ENCODE measurements at regions not wholly inside any gene's neighbourhood (a gene's known extent, or its start where the extent isn't known, plus 50 kb on each side); places are given as distances from the start of the nearest gene placed in this dataset.

DNA sequence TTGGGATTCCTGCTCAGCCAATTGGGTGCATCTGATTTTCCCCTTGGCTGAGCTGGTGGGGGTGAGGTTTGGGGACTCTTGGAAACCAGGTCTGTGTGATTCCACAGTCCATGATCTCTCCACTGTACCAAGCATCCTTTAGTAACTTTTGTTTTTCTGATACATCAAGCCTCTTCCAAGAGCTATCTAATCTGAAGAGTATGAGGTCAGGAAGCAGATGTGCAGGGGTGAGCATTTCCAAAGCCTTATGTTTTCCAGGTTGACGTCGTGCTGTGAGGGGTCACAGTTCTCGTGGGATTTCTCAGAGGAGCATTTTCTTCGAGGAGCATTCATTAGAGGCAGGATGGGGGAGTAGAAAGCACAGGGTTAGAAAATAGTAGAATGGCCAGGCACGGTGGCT, 95.3 kb downstream of the KLF4 start:
- H3K27ac ChIP-seq: no peak overlapping the region
- TF ChIP-seq, protein P1, sequence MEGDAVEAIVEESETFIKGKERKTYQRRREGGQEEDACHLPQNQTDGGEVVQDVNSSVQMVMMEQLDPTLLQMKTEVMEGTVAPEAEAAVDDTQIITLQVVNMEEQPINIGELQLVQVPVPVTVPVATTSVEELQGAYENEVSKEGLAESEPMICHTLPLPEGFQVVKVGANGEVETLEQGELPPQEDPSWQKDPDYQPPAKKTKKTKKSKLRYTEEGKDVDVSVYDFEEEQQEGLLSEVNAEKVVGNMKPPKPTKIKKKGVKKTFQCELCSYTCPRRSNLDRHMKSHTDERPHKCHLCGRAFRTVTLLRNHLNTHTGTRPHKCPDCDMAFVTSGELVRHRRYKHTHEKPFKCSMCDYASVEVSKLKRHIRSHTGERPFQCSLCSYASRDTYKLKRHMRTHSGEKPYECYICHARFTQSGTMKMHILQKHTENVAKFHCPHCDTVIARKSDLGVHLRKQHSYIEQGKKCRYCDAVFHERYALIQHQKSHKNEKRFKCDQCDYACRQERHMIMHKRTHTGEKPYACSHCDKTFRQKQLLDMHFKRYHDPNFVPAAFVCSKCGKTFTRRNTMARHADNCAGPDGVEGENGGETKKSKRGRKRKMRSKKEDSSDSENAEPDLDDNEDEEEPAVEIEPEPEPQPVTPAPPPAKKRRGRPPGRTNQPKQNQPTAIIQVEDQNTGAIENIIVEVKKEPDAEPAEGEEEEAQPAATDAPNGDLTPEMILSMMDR (conservative IDR thresholded peaks at IDR 0.05): no peak
- no peak for TF ChIP-seq ZFX (IDR thresholded peaks at IDR 0.05)

DNA sequence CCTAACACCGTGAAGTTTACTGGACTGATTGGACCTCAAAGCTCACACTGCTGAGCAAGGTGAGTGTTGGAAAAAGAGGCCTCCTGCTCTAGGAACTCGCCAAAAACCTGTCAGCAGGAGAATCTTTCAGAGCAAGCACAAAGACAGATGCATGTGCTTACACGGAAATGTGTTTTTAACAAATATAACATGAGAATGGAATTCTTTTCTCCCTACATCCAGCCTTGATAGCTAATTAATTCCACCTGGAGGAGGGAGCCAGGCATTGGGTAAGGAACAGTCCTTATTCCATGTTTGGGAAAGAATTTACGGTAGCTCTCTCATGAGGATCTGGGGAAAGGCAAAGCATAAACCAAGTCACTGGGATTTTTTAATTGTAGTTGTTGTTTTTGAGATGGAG, 98.8 kb downstream of the KLF4 start:
- no peak for TF ChIP-seq ZFX (IDR thresholded peaks at IDR 0.05)
- TF ChIP-seq, protein P1 (conservative IDR thresholded peaks at IDR 0.05): no peak
- H3K27ac ChIP-seq: peak overlapping the region; percentile 90; the same call in 1 of the 2 replicates

DNA sequence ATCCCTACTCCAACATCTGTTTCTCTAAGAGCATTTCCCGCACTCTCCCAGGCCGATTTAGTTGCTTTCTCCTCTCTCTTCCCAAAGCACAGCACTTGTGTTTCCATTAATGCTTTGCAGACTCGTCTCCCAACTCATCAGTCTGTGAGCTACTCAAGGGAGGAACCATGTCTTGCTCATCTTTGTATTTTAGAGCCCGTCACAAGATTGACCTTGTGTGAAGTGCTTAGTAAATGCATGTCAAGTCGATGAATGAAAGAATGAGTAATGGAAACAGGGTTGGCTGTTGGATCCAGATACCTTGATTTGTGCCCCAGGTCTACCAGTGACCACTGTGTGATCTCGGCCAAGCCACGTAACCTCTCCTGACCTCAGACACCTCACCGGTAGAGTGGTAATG, 99.3 kb downstream of the KLF4 start:
- H3K27ac ChIP-seq: peak overlapping the region; percentile 90
- TF ChIP-seq, protein P1 (conservative IDR thresholded peaks at IDR 0.05): no peak
- TF ChIP-seq ZFX (IDR thresholded peaks at IDR 0.05): no peak

DNA sequence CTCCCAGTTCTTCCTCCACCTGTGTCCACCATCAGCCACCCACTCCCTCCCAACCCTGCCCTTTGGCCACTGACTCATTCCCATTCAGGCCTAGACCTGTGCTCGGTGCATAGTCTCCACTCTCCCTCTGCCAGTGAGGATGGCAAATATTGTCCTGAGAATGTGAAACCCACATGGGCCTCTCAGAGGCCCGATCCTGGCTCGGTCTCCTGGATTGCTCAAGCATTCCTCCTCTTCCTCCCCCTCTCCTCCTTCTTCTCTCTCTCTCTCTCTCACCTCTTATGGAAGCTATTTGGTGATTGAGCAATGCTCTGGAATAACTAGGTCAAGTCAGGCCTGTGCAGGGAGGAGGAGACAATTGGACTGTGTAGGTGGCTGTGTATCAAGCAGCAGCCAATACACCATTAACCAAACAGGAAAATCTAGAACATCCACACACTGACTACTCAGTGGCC, 99.9 kb downstream of the KLF4 start:
- H3K27ac ChIP-seq: peak overlapping the region; percentile 90
- TF ChIP-seq, protein P1 (conservative IDR thresholded peaks at IDR 0.05): no peak
- TF ChIP-seq ZFX (IDR thresholded peaks at IDR 0.05): no peak

DNA sequence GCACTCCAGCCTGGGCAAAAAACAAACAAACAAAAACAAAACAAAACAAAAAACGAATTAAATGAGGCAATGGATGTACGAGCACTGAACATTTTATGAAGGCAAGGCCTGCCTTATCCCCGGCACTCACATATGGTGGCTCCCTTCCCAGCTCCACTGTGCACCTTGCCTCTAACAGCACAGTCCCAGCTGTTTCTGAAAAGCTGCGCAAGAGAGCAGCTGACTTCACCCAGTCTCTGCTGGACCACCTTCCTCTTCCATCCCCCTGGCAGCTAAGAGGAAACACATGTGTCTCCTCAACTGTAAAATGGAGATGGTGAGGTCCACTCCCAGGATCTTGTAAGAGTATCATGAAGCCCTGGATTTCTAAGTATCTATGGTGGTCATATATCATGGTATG, 100.7 kb downstream of the KLF4 start:
- peak overlapping the region; percentile 90 for H3K27ac ChIP-seq
- TF ChIP-seq ZFX (IDR thresholded peaks at IDR 0.05): no peak
- TF ChIP-seq, protein P1 (conservative IDR thresholded peaks at IDR 0.05): no peak

DNA sequence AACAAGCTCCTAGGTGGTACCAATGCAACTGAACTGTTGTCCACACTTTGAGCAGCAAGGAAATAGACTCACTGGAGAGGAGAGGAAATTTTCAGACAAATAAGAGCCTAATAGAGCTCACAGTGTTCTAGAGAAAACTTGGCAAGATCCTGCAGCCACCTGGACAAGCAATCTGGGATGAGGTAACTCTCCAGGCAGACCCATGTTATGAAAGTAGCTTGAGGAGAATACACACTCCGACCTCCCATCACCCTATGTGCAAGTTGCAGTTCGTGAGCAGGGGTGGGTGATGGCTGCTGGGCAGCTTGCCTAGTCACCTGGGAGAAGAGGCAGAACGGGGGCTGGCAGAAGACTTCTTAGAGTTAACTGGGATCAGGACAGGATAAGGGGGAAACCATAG, 102.2 kb downstream of the KLF4 start:
- H3K27ac ChIP-seq: peak overlapping the region; percentile 90
- TF ChIP-seq, protein P1 (conservative IDR thresholded peaks at IDR 0.05): no peak
- no peak for TF ChIP-seq ZFX (IDR thresholded peaks at IDR 0.05)

DNA sequence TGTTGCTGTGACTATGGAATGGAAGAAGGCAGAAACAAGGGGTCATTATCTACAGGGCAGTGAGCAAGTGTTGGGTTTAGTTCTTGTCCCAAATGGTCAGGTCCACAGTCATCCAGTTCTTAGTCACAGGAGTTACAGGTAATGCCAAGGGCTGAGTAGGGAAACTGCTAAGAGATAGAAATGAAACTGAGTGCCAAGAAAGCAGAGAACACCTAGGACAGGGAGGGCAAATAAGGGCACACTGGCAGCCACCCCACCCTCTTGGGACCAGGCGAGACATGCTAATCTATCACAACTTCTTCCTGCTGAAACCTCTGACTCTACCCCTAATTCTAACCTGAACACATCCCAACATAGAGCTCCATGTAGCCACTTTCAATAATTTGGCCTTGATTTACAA, 103.2 kb downstream of the KLF4 start:
- TF ChIP-seq, protein P1 (conservative IDR thresholded peaks at IDR 0.05): no peak
- no peak for TF ChIP-seq ZFX (IDR thresholded peaks at IDR 0.05)

More for the DNA sequence above, 103.2 kb downstream of the KLF4 start:
- peak overlapping the region; percentile 90 for H3K27ac ChIP-seq

Data from C4-2B (cell line).